HL-60 (cell line): ENCODE measurements at regions not wholly inside any gene's neighbourhood (a gene's known extent, or its start where the extent isn't known, plus 50 kb on each side); places are given as distances from the start of the nearest gene placed in this dataset.

Experiments used
- DNase-seq, 2 experiments: peaks; one replicate each; pipeline ENCODE4 v3.0.0-alpha.2; 2010 to 2020; ENCODE audit warnings: low read depth in 1 of 2, low spot score in 1 of 2
- H3K27ac ChIP-seq: fragments of 250-450 bp; sonication (Bioruptor Pico); replicated peaks from 2 replicates; pipeline ENCODE4 v1.5.1; 2020; ENCODE audit warnings: mild to moderate bottlenecking, moderate library complexity
- H3K27me3 ChIP-seq: fragments of 250-450 bp; sonication (Bioruptor Pico); 2 replicates; pipeline ENCODE4 v1.5.1; 2021; ENCODE audit warnings: mild to moderate bottlenecking, moderate library complexity; ENCODE audit not compliant: insufficient read depth, poor library complexity, severe bottlenecking
- H3K4me3 ChIP-seq: replicated peaks from 2 replicates; pipeline ENCODE4 v1.5.1; 2011; ENCODE audit warnings: mild to moderate bottlenecking, control low read depth, low read length; ENCODE audit not compliant: insufficient read depth
- GABPA ChIP-seq: IDR thresholded peaks from 2 replicates; pipeline ENCODE4 v1.6.1; 2012; ENCODE audit warnings: low read depth
- POLR2AphosphoS5 ChIP-seq: IDR thresholded peaks from 2 replicates; pipeline ENCODE4 v1.6.1; 2012; ENCODE audit warnings: low read depth
- SPI1 ChIP-seq: IDR thresholded peaks from 2 replicates; pipeline ENCODE4 v1.6.1; 2012; ENCODE audit warnings: low read depth, mild to moderate bottlenecking, borderline replicate concordance
- TF ChIP-seq, protein P1 (sequence below): IDR thresholded peaks from 2 replicates; pipeline ENCODE4 v1.6.1; 2012; ENCODE audit warnings: low read depth; ENCODE audit not compliant: insufficient replicate concordance
- TF ChIP-seq, protein P2 (sequence below): IDR thresholded peaks from one replicate; pipeline ENCODE4 v1.5.1; 2011; ENCODE audit warnings: low read length, control low read depth, inconsistent platforms; ENCODE audit not compliant: insufficient read depth

DNA sequence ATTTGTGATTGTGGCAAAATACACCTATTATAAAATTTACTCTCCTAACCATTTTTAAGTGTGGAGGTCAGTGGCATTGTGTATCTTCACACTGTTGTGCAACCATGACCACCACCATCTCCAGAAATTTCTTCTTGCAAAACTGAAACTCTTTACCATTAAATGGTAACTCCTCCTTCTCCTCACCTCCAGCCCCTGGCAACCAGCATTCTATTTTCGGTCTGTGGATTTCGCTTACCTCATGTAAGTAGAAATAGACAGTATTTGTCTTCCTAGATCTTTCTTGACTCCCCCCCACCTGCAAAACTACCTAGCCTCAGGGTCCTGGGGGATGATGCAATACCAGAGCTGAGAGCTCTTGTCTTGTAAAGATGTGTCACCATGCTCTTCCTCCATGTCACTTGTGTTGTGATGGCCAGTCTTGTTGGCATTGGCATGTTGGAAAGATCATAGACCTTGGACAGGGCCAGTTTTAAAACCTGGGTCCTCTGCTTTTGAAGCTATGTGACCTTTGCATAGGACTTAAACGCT lies 71.1 kb upstream of the EMX2 start:
- TF ChIP-seq, protein P1, sequence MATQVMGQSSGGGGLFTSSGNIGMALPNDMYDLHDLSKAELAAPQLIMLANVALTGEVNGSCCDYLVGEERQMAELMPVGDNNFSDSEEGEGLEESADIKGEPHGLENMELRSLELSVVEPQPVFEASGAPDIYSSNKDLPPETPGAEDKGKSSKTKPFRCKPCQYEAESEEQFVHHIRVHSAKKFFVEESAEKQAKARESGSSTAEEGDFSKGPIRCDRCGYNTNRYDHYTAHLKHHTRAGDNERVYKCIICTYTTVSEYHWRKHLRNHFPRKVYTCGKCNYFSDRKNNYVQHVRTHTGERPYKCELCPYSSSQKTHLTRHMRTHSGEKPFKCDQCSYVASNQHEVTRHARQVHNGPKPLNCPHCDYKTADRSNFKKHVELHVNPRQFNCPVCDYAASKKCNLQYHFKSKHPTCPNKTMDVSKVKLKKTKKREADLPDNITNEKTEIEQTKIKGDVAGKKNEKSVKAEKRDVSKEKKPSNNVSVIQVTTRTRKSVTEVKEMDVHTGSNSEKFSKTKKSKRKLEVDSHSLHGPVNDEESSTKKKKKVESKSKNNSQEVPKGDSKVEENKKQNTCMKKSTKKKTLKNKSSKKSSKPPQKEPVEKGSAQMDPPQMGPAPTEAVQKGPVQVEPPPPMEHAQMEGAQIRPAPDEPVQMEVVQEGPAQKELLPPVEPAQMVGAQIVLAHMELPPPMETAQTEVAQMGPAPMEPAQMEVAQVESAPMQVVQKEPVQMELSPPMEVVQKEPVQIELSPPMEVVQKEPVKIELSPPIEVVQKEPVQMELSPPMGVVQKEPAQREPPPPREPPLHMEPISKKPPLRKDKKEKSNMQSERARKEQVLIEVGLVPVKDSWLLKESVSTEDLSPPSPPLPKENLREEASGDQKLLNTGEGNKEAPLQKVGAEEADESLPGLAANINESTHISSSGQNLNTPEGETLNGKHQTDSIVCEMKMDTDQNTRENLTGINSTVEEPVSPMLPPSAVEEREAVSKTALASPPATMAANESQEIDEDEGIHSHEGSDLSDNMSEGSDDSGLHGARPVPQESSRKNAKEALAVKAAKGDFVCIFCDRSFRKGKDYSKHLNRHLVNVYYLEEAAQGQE, result peak; percentile 48
- TF ChIP-seq GABPA (no peak), POLR2AphosphoS5 (no peak)
- TF ChIP-seq, protein P2, sequence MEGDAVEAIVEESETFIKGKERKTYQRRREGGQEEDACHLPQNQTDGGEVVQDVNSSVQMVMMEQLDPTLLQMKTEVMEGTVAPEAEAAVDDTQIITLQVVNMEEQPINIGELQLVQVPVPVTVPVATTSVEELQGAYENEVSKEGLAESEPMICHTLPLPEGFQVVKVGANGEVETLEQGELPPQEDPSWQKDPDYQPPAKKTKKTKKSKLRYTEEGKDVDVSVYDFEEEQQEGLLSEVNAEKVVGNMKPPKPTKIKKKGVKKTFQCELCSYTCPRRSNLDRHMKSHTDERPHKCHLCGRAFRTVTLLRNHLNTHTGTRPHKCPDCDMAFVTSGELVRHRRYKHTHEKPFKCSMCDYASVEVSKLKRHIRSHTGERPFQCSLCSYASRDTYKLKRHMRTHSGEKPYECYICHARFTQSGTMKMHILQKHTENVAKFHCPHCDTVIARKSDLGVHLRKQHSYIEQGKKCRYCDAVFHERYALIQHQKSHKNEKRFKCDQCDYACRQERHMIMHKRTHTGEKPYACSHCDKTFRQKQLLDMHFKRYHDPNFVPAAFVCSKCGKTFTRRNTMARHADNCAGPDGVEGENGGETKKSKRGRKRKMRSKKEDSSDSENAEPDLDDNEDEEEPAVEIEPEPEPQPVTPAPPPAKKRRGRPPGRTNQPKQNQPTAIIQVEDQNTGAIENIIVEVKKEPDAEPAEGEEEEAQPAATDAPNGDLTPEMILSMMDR, result no peak
- H3K27ac ChIP-seq, result no peak overlapping the region

DNA sequence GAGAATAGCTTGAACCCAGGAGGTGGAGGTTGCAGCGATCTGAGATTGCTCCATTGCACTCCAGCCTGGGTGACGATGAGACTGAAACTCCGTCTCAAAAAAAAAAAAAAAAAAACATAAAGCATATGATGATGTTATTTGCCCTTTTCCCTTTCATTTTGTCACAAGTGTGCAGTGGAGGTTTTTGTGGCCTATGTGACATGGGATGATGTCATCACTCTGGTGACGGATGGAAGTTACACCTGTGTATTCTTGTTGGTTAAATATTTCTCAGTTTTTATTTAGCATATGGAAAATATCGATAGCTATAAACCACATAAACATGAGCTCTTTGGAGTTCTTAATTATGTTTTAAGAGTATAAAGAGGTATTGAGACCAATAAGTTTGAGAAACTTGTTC lies 71.8 kb upstream of the EMX2 start:
- TF ChIP-seq, protein P1, result no peak
- TF ChIP-seq GABPA (no peak), POLR2AphosphoS5 (no peak), SPI1 (no peak)
- TF ChIP-seq, protein P2, result no peak
- H3K27me3 ChIP-seq, result no peaks in the 10 kb centered on the region
- no peak for DNase-seq

More for the DNA sequence above, 71.1 kb upstream of the EMX2 start:
- H3K27me3 ChIP-seq, result no peaks in the 10 kb centered on the region
- no peak for DNase-seq
- no peak overlapping the region for H3K4me3 ChIP-seq

DNA sequence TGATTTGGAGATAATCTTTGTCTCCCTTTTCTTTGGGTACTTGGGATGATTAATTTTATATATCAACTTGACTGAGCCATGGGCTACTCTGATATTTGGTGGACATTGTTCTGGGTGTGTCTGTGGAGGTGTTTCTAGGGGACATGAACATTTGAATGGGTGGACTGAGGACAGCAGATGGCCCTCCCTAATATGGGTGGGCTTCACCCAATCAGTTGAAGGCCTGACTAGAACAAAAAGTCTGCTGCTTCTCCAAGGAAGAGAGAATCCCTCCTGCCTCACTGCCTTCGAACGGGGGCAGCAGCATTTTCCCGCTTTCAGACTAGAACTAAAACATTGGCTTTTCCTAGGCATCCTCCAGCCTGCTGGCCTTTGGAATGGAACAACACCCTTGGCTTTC lies 73.9 kb upstream of the EMX2 start:
- Histone ChIP-seq H3K27me3 (no peaks in the 10 kb centered on the region), H3K27ac (no peak overlapping the region), H3K4me3 (no peak overlapping the region)
- no peak for DNase-seq
- TF ChIP-seq POLR2AphosphoS5 (no peak), SPI1 (no peak), GABPA (no peak)
- TF ChIP-seq, protein P2, result no peak
- TF ChIP-seq, protein P1, result no peak

More for the DNA sequence above, 71.8 kb upstream of the EMX2 start:
- Histone ChIP-seq H3K27ac (no peak overlapping the region), H3K4me3 (no peak overlapping the region)
